GM23338 (cell line): ENCODE measurements at regions not wholly inside any gene's neighbourhood (a gene's known extent, or its start where the extent isn't known, plus 50 kb on each side); places are given as distances from the start of the nearest gene placed in this dataset.

Experiments
- ATAC-seq: fragments of 200-7000 bp; cut with Tn5 transposase; 3 replicates; pipeline ENCODE4 v1.9.1; 2020
- DNase-seq: peaks from one replicate; pipeline ENCODE4 v3.0.0-alpha.2; 2015; ENCODE audit warnings: low spot score
- H2AFZ ChIP-seq: fragments of 200-600 bp; sonication (generic); 2 replicates; pipeline ENCODE4 v1.8.0; 2016; ENCODE audit warnings: antibody characterized with exemption, mild to moderate bottlenecking, moderate library complexity
- H3F3A ChIP-seq: fragments of 200-600 bp; sonication (generic); replicated peaks from 2 replicates; pipeline ENCODE4 v1.8.0; 2017; ENCODE audit warnings: antibody characterized with exemption, mixed run types, low read depth
- H3K27ac ChIP-seq: fragments of 200-600 bp; sonication (generic); 2 replicates; pipeline ENCODE4 v1.6.1; 2016; ENCODE audit warnings: low read depth
- H3K27me3 ChIP-seq: fragments of 200-600 bp; sonication (generic); 2 replicates; pipeline ENCODE4 v1.8.0; 2016; ENCODE audit warnings: mild to moderate bottlenecking, mixed run types, moderate library complexity; ENCODE audit not compliant: insufficient read depth
- H3K36me3 ChIP-seq: fragments of 200-600 bp; sonication (generic); 2 replicates; pipeline ENCODE4 v1.8.0; 2016; ENCODE audit warnings: mild to moderate bottlenecking; ENCODE audit not compliant: insufficient read depth
- H3K4me1 ChIP-seq: fragments of 200-600 bp; sonication (generic); 2 replicates; pipeline ENCODE4 v1.8.0; 2016; ENCODE audit warnings: mild to moderate bottlenecking, moderate library complexity; ENCODE audit not compliant: insufficient read depth
- H3K4me2 ChIP-seq: fragments of 200-600 bp; sonication (generic); 2 replicates; pipeline ENCODE4 v1.7.1; 2017; ENCODE audit warnings: mixed run types
- H3K4me3 ChIP-seq: fragments of 200-600 bp; sonication (generic); 2 replicates; pipeline ENCODE4 v1.6.1; 2016; ENCODE audit warnings: mixed run types
- H3K79me2 ChIP-seq: fragments of 200-600 bp; sonication (generic); replicated peaks from 2 replicates; pipeline ENCODE4 v1.8.0; 2017; ENCODE audit warnings: mild to moderate bottlenecking; ENCODE audit not compliant: insufficient read depth
- H3K9me2 ChIP-seq: fragments of 200-600 bp; sonication (generic); 2 replicates; pipeline ENCODE4 v1.8.0; 2017; ENCODE audit not compliant: insufficient read depth
- H4K20me1 ChIP-seq: fragments of 200-600 bp; sonication (generic); replicated peaks from 2 replicates; pipeline ENCODE4 v1.8.0; 2017; ENCODE audit warnings: mild to moderate bottlenecking; ENCODE audit not compliant: insufficient read depth
- H3K27ac Mint-ChIP-seq: 2 replicates; pipeline ENCODE4 v1.8.0; 2020; ENCODE audit warnings: inconsistent platforms, mild to moderate bottlenecking, moderate library complexity, mixed read lengths
- H3K27me3 Mint-ChIP-seq: 3 replicates; pipeline ENCODE4 v1.8.0; 2022; ENCODE audit warnings: low read depth, mild to moderate bottlenecking, moderate library complexity, mixed read lengths, inconsistent platforms; ENCODE audit not compliant: insufficient read depth, poor library complexity
- H3K36me3 Mint-ChIP-seq: 3 replicates; pipeline ENCODE4 v1.8.0; 2021; ENCODE audit warnings: low read depth, mild to moderate bottlenecking, inconsistent platforms, moderate library complexity, mixed read lengths
- H3K4me1 Mint-ChIP-seq: 3 replicates; pipeline ENCODE4 v1.8.0; 2020; ENCODE audit warnings: mild to moderate bottlenecking, inconsistent platforms, mixed read lengths
- H3K4me3 Mint-ChIP-seq: 3 replicates; pipeline ENCODE4 v1.8.0; 2021; ENCODE audit warnings: moderate library complexity, mild to moderate bottlenecking, inconsistent platforms, mixed read lengths
- H3K9me3 Mint-ChIP-seq: 3 replicates; pipeline ENCODE4 v1.8.0; 2020; ENCODE audit warnings: moderate library complexity, mild to moderate bottlenecking, inconsistent platforms, mixed read lengths
- CREB1 ChIP-seq: fragments of 250-450 bp; sonication (Bioruptor Pico); IDR thresholded peaks from 2 replicates; pipeline ENCODE4 v1.5.0; 2020; ENCODE audit warnings: low read depth, mild to moderate bottlenecking, moderate library complexity
- CTCF ChIP-seq, 2 experiments: fragments of 200-600 bp in 1 of 2; sonication (generic) in 1 of 2; conservative IDR thresholded peaks; 2 replicates each; pipeline versions ENCODE4 v1.5.1 to v1.6.1; 2016 to 2017; ENCODE audit warnings: antibody characterized with exemption in 2 of 2, low read depth in 2 of 2, mild to moderate bottlenecking in 2 of 2, moderate library complexity in 1 of 2
- EZH2 ChIP-seq: fragments of 200-600 bp; sonication (generic); IDR thresholded peaks from one replicate; pipeline ENCODE4 v1.8.0; 2017; ENCODE audit warnings: antibody characterized with exemption, mild to moderate bottlenecking, low read depth; ENCODE audit not compliant: unreplicated experiment
- JUNB ChIP-seq: IDR thresholded peaks from one replicate; pipeline ENCODE4 v1.6.1; 2016; ENCODE audit warnings: antibody characterized with exemption; ENCODE audit not compliant: unreplicated experiment
- NANOG ChIP-seq: IDR thresholded peaks from 2 replicates; pipeline ENCODE4 v1.6.1; 2016; ENCODE audit warnings: antibody characterized with exemption, borderline replicate concordance
- POLR2AphosphoS5 ChIP-seq: IDR thresholded peaks from 2 replicates; pipeline ENCODE4 v1.6.1; 2016; ENCODE audit warnings: antibody characterized with exemption, low read depth
- STAT1 ChIP-seq: IDR thresholded peaks from one replicate; pipeline ENCODE4 v1.6.1; 2016; ENCODE audit warnings: antibody characterized with exemption; ENCODE audit not compliant: unreplicated experiment
- ZNF114 ChIP-seq: fragments of 250-450 bp; sonication (Bioruptor Pico); IDR thresholded peaks from 2 replicates; pipeline ENCODE4 v1.5.0; 2020; ENCODE audit warnings: mild to moderate bottlenecking, moderate library complexity
- ZNF331 ChIP-seq: fragments of 250-450 bp; sonication (Bioruptor Pico); IDR thresholded peaks from 2 replicates; pipeline ENCODE4 v1.5.0; 2020; ENCODE audit warnings: low read depth, mild to moderate bottlenecking, moderate library complexity
- TF ChIP-seq, protein P1 (sequence below): fragments of 250-450 bp; sonication (Bioruptor Pico); IDR thresholded peaks from 2 replicates; pipeline ENCODE4 v1.5.0; 2020; ENCODE audit warnings: mild to moderate bottlenecking, moderate library complexity
- TF ChIP-seq, protein P2 (sequence below): IDR thresholded peaks from one replicate; pipeline ENCODE4 v1.6.1; 2018; ENCODE audit warnings: antibody characterized with exemption; ENCODE audit not compliant: unreplicated experiment

GRCh38 chr15:61624950-61625349 lies 395.8 kb upstream of the RORA start:
- no peak overlapping the region for H3K4me3 ChIP-seq
- no peaks in the 10 kb centered on the region for H3K27me3 Mint-ChIP-seq
- DNase-seq (no peak), ATAC-seq (no peak)
- no peak overlapping the region for H2AFZ ChIP-seq
- no peaks in the 10 kb centered on the region; the same call in 1 of the 2 replicates for H3K4me1 ChIP-seq
- no peaks in the 10 kb centered on the region for H3K9me3 Mint-ChIP-seq
- no peaks in the 10 kb centered on the region for H3K27me3 ChIP-seq
- no peaks in the 10 kb centered on the region for H4K20me1 ChIP-seq
- no peaks in the 10 kb centered on the region for H3F3A ChIP-seq
- H3K79me2 ChIP-seq, result no peaks in the 10 kb centered on the region
- H3K4me1 Mint-ChIP-seq, result peaks cover 8% of the 10 kb centered on the region; the same call in 2 of the 3 replicates
- H3K27ac ChIP-seq, result no peak overlapping the region
- H3K36me3 Mint-ChIP-seq, result no peaks in the 10 kb centered on the region
- no peak overlapping the region for H3K4me2 ChIP-seq
- H3K9me2 ChIP-seq, result no peaks in the 10 kb centered on the region
- H3K27ac Mint-ChIP-seq, result no peak overlapping the region
- no peak overlapping the region for H3K4me3 Mint-ChIP-seq
- TF ChIP-seq NANOG, result no peak
- H3K36me3 ChIP-seq, result no peaks in the 10 kb centered on the region

DNA sequence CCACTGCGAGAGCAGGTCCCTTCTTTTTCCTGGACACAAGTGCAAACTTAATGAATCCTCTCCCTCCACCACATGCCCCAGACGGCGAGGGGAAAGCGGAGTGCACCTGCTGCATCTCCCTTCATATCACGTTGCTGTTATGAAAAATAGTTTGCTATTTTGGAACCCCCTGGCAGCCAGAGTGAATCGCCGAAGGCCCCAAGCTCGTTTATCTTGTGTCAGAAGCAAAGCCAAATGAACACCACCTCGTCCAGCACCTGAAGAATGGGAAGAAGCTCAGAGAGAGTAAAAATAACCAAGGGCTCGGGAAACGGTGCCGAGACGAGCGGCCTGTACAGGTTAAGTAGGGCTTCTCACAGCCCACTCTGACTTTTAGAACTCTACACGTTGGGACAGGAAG lies 394.6 kb upstream of the RORA start:
- no peaks in the 10 kb centered on the region for H3K27me3 ChIP-seq
- no peaks in the 10 kb centered on the region for H3K36me3 Mint-ChIP-seq
- H3K79me2 ChIP-seq, result no peaks in the 10 kb centered on the region
- H3K9me3 Mint-ChIP-seq, result no peaks in the 10 kb centered on the region; the same call in 2 of the 3 replicates
- H4K20me1 ChIP-seq, result no peaks in the 10 kb centered on the region
- ATAC-seq (no peak), DNase-seq (no peak)
- H3F3A ChIP-seq, result no peaks in the 10 kb centered on the region
- no peaks in the 10 kb centered on the region for H3K27me3 Mint-ChIP-seq
- H3K27ac Mint-ChIP-seq, result no peak overlapping the region
- H3K9me2 ChIP-seq, result no peaks in the 10 kb centered on the region
- H3K36me3 ChIP-seq, result no peaks in the 10 kb centered on the region
- peak overlapping the region; percentile 52; the same call in 1 of the 2 replicates for H2AFZ ChIP-seq
- no peak overlapping the region for H3K4me3 ChIP-seq
- H3K4me1 Mint-ChIP-seq, result peaks cover 8% of the 10 kb centered on the region; the same call in 2 of the 3 replicates
- H3K4me1 ChIP-seq, result no peaks in the 10 kb centered on the region; the same call in 1 of the 2 replicates
- no peak overlapping the region for H3K27ac ChIP-seq
- no peak overlapping the region for H3K4me2 ChIP-seq
- H3K4me3 Mint-ChIP-seq, result no peak overlapping the region
- TF ChIP-seq STAT1 (no peak), CTCF (conservative IDR thresholded peaks at IDR 0.05; ENCODE audit: low read depth in 2 of 2) (no peak), ZNF114 (CRISPR knock-in tag) (no peak), EZH2 (no peak), CREB1 (CRISPR knock-in tag) (no peak), POLR2AphosphoS5 (no peak), ZNF331 (no peak), NANOG (no peak), JUNB (no peak)
- TF ChIP-seq, protein P1, sequence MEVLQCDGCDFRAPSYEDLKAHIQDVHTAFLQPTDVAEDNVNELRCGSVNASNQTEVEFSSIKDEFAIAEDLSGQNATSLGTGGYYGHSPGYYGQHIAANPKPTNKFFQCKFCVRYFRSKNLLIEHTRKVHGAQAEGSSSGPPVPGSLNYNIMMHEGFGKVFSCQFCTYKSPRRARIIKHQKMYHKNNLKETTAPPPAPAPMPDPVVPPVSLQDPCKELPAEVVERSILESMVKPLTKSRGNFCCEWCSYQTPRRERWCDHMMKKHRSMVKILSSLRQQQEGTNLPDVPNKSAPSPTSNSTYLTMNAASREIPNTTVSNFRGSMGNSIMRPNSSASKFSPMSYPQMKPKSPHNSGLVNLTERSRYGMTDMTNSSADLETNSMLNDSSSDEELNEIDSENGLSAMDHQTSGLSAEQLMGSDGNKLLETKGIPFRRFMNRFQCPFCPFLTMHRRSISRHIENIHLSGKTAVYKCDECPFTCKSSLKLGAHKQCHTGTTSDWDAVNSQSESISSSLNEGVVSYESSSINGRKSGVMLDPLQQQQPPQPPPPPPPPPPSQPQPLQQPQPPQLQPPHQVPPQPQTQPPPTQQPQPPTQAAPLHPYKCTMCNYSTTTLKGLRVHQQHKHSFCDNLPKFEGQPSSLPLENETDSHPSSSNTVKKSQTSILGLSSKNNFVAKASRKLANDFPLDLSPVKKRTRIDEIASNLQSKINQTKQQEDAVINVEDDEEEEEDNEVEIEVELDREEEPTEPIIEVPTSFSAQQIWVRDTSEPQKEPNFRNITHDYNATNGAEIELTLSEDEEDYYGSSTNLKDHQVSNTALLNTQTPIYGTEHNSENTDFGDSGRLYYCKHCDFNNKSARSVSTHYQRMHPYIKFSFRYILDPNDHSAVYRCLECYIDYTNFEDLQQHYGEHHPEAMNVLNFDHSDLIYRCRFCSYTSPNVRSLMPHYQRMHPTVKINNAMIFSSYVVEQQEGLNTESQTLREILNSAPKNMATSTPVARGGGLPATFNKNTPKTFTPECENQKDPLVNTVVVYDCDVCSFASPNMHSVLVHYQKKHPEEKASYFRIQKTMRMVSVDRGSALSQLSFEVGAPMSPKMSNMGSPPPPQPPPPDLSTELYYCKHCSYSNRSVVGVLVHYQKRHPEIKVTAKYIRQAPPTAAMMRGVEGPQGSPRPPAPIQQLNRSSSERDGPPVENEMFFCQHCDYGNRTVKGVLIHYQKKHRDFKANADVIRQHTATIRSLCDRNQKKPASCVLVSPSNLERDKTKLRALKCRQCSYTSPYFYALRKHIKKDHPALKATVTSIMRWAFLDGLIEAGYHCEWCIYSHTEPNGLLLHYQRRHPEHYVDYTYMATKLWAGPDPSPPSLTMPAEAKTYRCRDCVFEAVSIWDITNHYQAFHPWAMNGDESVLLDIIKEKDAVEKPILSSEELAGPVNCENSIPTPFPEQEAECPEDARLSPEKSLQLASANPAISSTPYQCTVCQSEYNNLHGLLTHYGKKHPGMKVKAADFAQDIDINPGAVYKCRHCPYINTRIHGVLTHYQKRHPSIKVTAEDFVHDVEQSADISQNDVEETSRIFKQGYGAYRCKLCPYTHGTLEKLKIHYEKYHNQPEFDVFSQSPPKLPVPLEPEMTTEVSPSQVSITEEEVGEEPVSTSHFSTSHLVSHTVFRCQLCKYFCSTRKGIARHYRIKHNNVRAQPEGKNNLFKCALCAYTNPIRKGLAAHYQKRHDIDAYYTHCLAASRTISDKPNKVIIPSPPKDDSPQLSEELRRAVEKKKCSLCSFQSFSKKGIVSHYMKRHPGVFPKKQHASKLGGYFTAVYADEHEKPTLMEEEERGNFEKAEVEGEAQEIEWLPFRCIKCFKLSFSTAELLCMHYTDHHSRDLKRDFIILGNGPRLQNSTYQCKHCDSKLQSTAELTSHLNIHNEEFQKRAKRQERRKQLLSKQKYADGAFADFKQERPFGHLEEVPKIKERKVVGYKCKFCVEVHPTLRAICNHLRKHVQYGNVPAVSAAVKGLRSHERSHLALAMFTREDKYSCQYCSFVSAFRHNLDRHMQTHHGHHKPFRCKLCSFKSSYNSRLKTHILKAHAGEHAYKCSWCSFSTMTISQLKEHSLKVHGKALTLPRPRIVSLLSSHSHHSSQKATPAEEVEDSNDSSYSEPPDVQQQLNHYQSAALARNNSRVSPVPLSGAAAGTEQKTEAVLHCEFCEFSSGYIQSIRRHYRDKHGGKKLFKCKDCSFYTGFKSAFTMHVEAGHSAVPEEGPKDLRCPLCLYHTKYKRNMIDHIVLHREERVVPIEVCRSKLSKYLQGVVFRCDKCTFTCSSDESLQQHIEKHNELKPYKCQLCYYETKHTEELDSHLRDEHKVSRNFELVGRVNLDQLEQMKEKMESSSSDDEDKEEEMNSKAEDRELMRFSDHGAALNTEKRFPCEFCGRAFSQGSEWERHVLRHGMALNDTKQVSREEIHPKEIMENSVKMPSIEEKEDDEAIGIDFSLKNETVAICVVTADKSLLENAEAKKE (CRISPR knock-in tag), result no peak
- TF ChIP-seq, protein P2, sequence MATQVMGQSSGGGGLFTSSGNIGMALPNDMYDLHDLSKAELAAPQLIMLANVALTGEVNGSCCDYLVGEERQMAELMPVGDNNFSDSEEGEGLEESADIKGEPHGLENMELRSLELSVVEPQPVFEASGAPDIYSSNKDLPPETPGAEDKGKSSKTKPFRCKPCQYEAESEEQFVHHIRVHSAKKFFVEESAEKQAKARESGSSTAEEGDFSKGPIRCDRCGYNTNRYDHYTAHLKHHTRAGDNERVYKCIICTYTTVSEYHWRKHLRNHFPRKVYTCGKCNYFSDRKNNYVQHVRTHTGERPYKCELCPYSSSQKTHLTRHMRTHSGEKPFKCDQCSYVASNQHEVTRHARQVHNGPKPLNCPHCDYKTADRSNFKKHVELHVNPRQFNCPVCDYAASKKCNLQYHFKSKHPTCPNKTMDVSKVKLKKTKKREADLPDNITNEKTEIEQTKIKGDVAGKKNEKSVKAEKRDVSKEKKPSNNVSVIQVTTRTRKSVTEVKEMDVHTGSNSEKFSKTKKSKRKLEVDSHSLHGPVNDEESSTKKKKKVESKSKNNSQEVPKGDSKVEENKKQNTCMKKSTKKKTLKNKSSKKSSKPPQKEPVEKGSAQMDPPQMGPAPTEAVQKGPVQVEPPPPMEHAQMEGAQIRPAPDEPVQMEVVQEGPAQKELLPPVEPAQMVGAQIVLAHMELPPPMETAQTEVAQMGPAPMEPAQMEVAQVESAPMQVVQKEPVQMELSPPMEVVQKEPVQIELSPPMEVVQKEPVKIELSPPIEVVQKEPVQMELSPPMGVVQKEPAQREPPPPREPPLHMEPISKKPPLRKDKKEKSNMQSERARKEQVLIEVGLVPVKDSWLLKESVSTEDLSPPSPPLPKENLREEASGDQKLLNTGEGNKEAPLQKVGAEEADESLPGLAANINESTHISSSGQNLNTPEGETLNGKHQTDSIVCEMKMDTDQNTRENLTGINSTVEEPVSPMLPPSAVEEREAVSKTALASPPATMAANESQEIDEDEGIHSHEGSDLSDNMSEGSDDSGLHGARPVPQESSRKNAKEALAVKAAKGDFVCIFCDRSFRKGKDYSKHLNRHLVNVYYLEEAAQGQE, result no peak
